K562 (cell line): ENCODE measurements at regions not wholly inside any gene's neighbourhood (a gene's known extent, or its start where the extent isn't known, plus 50 kb on each side); places are given as distances from the start of the nearest gene placed in this dataset.

Experiments
- ATAC-seq: fragments of 200-7000 bp; cut with Tn5 transposase; 3 replicates; pipeline ENCODE4 v1.9.1; 2020; ENCODE audit warnings: moderate library complexity
- BruUV-seq: library from RNA; stranded (reverse); fragments of 400-500 nt; replicated peaks from 2 replicates; lab custom pipeline; 2021; lab: Mats Ljungman, UMichigan
- CTCF ChIA-PET: fragments of 300-600 bp; formaldehyde crosslinking; extraction: SDS; loops from one replicate; lab custom pipeline; 2021; ENCODE audit warnings: low intra/inter-chr PET ratio; lab: Yijun Ruan, JAX
- POLR2A ChIA-PET: fragments of 300-600, 350-650 bp; sonication (Branson Sonifier 250); formaldehyde crosslinking; extraction: SDS; loops from one replicate; lab custom pipeline; 2021; ENCODE audit warnings: antibody characterized with exemption, inconsistent platforms; lab: Yijun Ruan, JAX
- DNase-seq, 4 experiments: peaks; one replicate each; pipeline versions ENCODE4 v3.0.0 to v3.0.0-alpha.2; 2011 to 2018; ENCODE audit warnings: low spot score in 3 of 4, mixed read lengths in 3 of 4; ENCODE audit errors: extremely low read depth in 1 of 4
- FAIRE-seq: peaks from 2 replicates; lab custom pipeline; 2011; peaks lifted over from hg19 to GRCh38; lab: Jason Lieb, UNC
- H2AFZ ChIP-seq: 2 replicates; pipeline ENCODE4 v1.6.0; 2011; ENCODE audit warnings: low read depth, low read length, control low read depth, inconsistent platforms
- H3K27ac ChIP-seq: fragments of 200-600 bp; 3 replicates; pipeline ENCODE4 v1.8.0; 2011; ENCODE audit warnings: low read depth, mild to moderate bottlenecking, control low read depth, inconsistent platforms, low read length, moderate library complexity, mixed read lengths; ENCODE audit errors: extremely low read depth
- H3K27me3 ChIP-seq, 2 experiments: fragments of 300-600 bp in 1 of 2; 2 replicates in 1 of 2; 3 replicates in 1 of 2; pipeline versions ENCODE4 v1.6.0 to v1.8.0; 2011; ENCODE audit warnings: inconsistent platforms in 2 of 2, low read length in 2 of 2, mild to moderate bottlenecking in 1 of 2, mixed read lengths in 1 of 2, moderate library complexity in 1 of 2; ENCODE audit not compliant: control insufficient read depth in 2 of 2, insufficient read depth in 2 of 2
- H3K36me3 ChIP-seq: fragments of 300-600 bp; 3 replicates; pipeline ENCODE4 v1.8.0; 2011; ENCODE audit warnings: mild to moderate bottlenecking, low read length, inconsistent platforms; ENCODE audit not compliant: control insufficient read depth, insufficient read depth
- H3K4me1 ChIP-seq, 2 experiments: fragments of 200-600 bp in 1 of 2; replicated peaks in 1 of 2; 2 replicates in 1 of 2; 3 replicates in 1 of 2; pipeline versions ENCODE4 v1.5.1 to v1.8.0; 2011; ENCODE audit warnings: inconsistent platforms in 2 of 2, low read length in 2 of 2, mild to moderate bottlenecking in 1 of 2, mixed read lengths in 1 of 2, moderate library complexity in 1 of 2; ENCODE audit not compliant: control insufficient read depth in 2 of 2, insufficient read depth in 2 of 2
- H3K4me2 ChIP-seq: 2 replicates; pipeline ENCODE4 v1.6.1; 2011; ENCODE audit warnings: low read length, control low read depth, inconsistent platforms, mixed read lengths; ENCODE audit not compliant: insufficient read depth
- H3K4me3 ChIP-seq: fragments of 200-600 bp; sonication (generic), shearing (Covaris generic); 2 replicates; pipeline ENCODE4 v1.5.1; 2016; ENCODE audit warnings: control low read depth, inconsistent platforms
- H3K79me2 ChIP-seq: fragments of 200-600 bp; 3 replicates; pipeline ENCODE4 v1.8.0; 2011; ENCODE audit warnings: low read length, inconsistent platforms; ENCODE audit not compliant: control insufficient read depth, insufficient read depth
- H3K9ac ChIP-seq, 2 experiments: 2 replicates each; pipeline versions ENCODE4 v1.6.0 to v1.6.1; 2011; ENCODE audit warnings: low read depth in 2 of 2, low read length in 2 of 2, control low read depth in 1 of 2, inconsistent platforms in 1 of 2, mild to moderate bottlenecking in 1 of 2, mixed read lengths in 1 of 2; ENCODE audit not compliant: insufficient read depth in 1 of 2
- H3K9me1 ChIP-seq: one replicate; pipeline ENCODE4 v1.6.0; 2011; ENCODE audit warnings: inconsistent platforms, mild to moderate bottlenecking, low read length, moderate library complexity; ENCODE audit not compliant: control insufficient read depth, insufficient read depth
- H3K9me3 ChIP-seq: replicated peaks from 2 replicates; pipeline ENCODE4 v1.5.1; 2011; ENCODE audit warnings: low read depth, low read length, inconsistent platforms; ENCODE audit not compliant: control insufficient read depth, insufficient read depth
- H4K20me1 ChIP-seq: replicated peaks from 2 replicates; pipeline ENCODE4 v1.6.1; 2011; ENCODE audit warnings: low read length, inconsistent platforms, mixed read lengths; ENCODE audit not compliant: control insufficient read depth, insufficient read depth
- BMI1 ChIP-seq: fragments of 150-350 bp; IDR thresholded peaks from 2 replicates; pipeline ENCODE4 v1.6.1; 2014; ENCODE audit warnings: low read length
- FOXK2 ChIP-seq, 2 experiments: fragments of 450-650 bp; IDR thresholded peaks in 1 of 2; conservative IDR thresholded peaks in 1 of 2; 2 replicates each; pipeline ENCODE4 v1.6.1; 2016; ENCODE audit warnings: low read depth in 2 of 2, mild to moderate bottlenecking in 1 of 2
- HNRNPH1 ChIP-seq: fragments of 200-400 bp; formaldehyde crosslinking; optimal IDR thresholded peaks from 2 replicates; pipeline ENCODE3; 2017; ENCODE audit warnings: low read depth, mild to moderate bottlenecking, low read length, moderate library complexity
- ID3 ChIP-seq, 2 experiments: fragments of 250-450 bp in 1 of 2; fragments of 450-650 bp in 1 of 2; sonication (Bioruptor Pico) in 1 of 2; IDR thresholded peaks; 2 replicates each; pipeline versions ENCODE4 v1.6.1 to v1.8.0; 2016 to 2021; ENCODE audit warnings: mild to moderate bottlenecking in 2 of 2, moderate library complexity in 2 of 2, missing compliant biosample characterization in 1 of 2, missing genetic modification characterization in 1 of 2
- IRF9 ChIP-seq: fragments of 450-650 bp; IDR thresholded peaks from 2 replicates; pipeline ENCODE4 v1.6.1; 2016; ENCODE audit warnings: missing biosample characterization, missing genetic modification characterization
- JUNB ChIP-seq: fragments of 450-650 bp; formaldehyde crosslinking; conservative IDR thresholded peaks from 2 replicates; pipeline ENCODE4 v1.4.0; 2020; ENCODE audit warnings: mild to moderate bottlenecking
- JUND ChIP-seq, 2 experiments: IDR thresholded peaks; 2 replicates in 1 of 2; 3 replicates in 1 of 2; pipeline ENCODE4 v1.6.1; 2011; ENCODE audit warnings: borderline replicate concordance in 2 of 2, low read depth in 2 of 2, low read length in 2 of 2, improper control_type of control experiment in 1 of 2, missing biosample characterization in 1 of 2, missing genetic modification characterization in 1 of 2, missing genetic modification reagents in 1 of 2
- KLF1 ChIP-seq: fragments of 450-650 bp; IDR thresholded peaks from 2 replicates; pipeline ENCODE4 v1.6.1; 2016; ENCODE audit warnings: missing genetic modification characterization, missing compliant biosample characterization
- LCOR ChIP-seq: sonication (generic); formaldehyde crosslinking; IDR thresholded peaks from 2 replicates; pipeline ENCODE4 v1.8.0; 2022; ENCODE audit warnings: mild to moderate bottlenecking, missing genetic modification reagents
- MLLT1 ChIP-seq, 2 experiments: fragments of 450-650 bp; IDR thresholded peaks; 2 replicates each; pipeline ENCODE4 v1.6.1; 2016
- SMARCA4 ChIP-seq: fragments of 450-650 bp; IDR thresholded peaks from 2 replicates; pipeline ENCODE4 v1.6.1; 2016
- TCF7L2 ChIP-seq: fragments of 150-350 bp; IDR thresholded peaks from 2 replicates; pipeline ENCODE4 v1.6.1; 2016; ENCODE audit warnings: low read depth, mild to moderate bottlenecking, low read length, moderate library complexity
- XRCC5 ChIP-seq: fragments of 200-400 bp; formaldehyde crosslinking; IDR thresholded peaks from 2 replicates; pipeline ENCODE4 v1.6.1; 2017; ENCODE audit warnings: low read depth, mild to moderate bottlenecking, low read length
- ZNF133 ChIP-seq: fragments of 250-450 bp; sonication (Bioruptor Pico); IDR thresholded peaks from 2 replicates; pipeline ENCODE4 v1.4.0; 2020; ENCODE audit warnings: mild to moderate bottlenecking
- ZNF280A ChIP-seq: fragments of 450-650 bp; IDR thresholded peaks from 2 replicates; pipeline ENCODE4 v1.6.1; 2018; ENCODE audit warnings: mild to moderate bottlenecking, low read depth; ENCODE audit not compliant: partially characterized antibody
- ZNF551 ChIP-seq: fragments of 250-450 bp; sonication (Bioruptor Pico); IDR thresholded peaks from 2 replicates; pipeline ENCODE4 v1.5.0; 2021; ENCODE audit warnings: mild to moderate bottlenecking, moderate library complexity
- WGBS: fragments of 100-300 bp; shearing (Covaris generic); methylation state at CpG from one replicate; pipeline ENCODE4 v1.1.6; 2016; ENCODE audit warnings: low coverage, mixed read lengths; ENCODE audit not compliant: insufficient coverage; ENCODE audit errors: missing lambda C conversion rate; 5-methylcytosine and 5-hydroxymethylcytosine counted together
- in situ Hi-C: fragments of 300-500 bp; cut with MboI; formaldehyde crosslinking; loops from 4 replicates; pipeline ENCODE4 v1.15.0; 2018; ENCODE audit warnings: inconsistent platforms, mixed read lengths
- intact Hi-C: fragments of 100-400 bp; cut with micrococcal nuclease; formaldehyde crosslinking; loops from 2 replicates; pipeline ENCODE4 v1.14.2; 2022

GRCh38 chr1:4447778-4448420 lies 206.5 kb upstream of the AJAP1 start:
- Histone ChIP-seq H3K36me3 (no peaks in the 10 kb centered on the region), H3K9ac (no peak overlapping the region), H3K9me3 (no peaks in the 10 kb centered on the region), H3K4me2 (no peak overlapping the region), H3K27ac (no peak overlapping the region), H3K79me2 (no peaks in the 10 kb centered on the region), H3K4me1 (no peaks in the 10 kb centered on the region), H4K20me1 (no peaks in the 10 kb centered on the region), H3K9me1 (no peaks in the 10 kb centered on the region), H3K4me3 (no peak overlapping the region), H2AFZ (no peak overlapping the region), H3K27me3 (peaks cover 0 to 13% of the 10 kb centered on the region in 2 experiments; a peak in 2 of 5 replicates)
- POLR2A ChIA-PET, result no interaction called here
- DNase-seq (no peak), FAIRE-seq (no peak), ATAC-seq (no peak)
- TF ChIP-seq XRCC5 (no peak), BMI1 (no peak), LCOR (CRISPR knock-in tag) (no peak), ID3 (CRISPR knock-in tag; IDR thresholded peaks at IDR 0.05) (no peak), ID3 (tag; IDR thresholded peaks at IDR 0.05) (no peak), KLF1 (tag) (no peak), MLLT1 (IDR thresholded peaks at IDR 0.05) (no peak), ZNF133 (no peak), ZNF280A (no peak), ZNF551 (CRISPR knock-in tag) (no peak), SMARCA4 (no peak), JUND (IDR thresholded peaks at IDR 0.05; ENCODE audit: borderline replicate concordance, low read depth, low read length) (no peak), JUND (tag; IDR thresholded peaks at IDR 0.05; ENCODE audit: borderline replicate concordance, low read depth, low read length) (no peak), HNRNPH1 (no peak), TCF7L2 (no peak), FOXK2 (conservative IDR thresholded peaks at IDR 0.05 in 1 of 2, IDR thresholded peaks at IDR 0.05 in 1 of 2; ENCODE audit: low read depth in 2 of 2) (no peak), IRF9 (tag) (no peak), JUNB (CRISPR knock-in tag) (no peak)
- CTCF ChIA-PET, result no interaction called here
- WGBS, result under 1% methylated on average over 11 of the region's 11 CpGs
- intact Hi-C loops (no loop called here), in situ Hi-C loops (no loop called here)
- BruUV-seq, result no TSS peak
